Neural progenitor cell (in vitro differentiated cells): ENCODE measurements at regions not wholly inside any gene's neighbourhood (a gene's known extent, or its start where the extent isn't known, plus 50 kb on each side); places are given as distances from the start of the nearest gene placed in this dataset.

Experiments used
- CTCF ChIP-seq: fragments of 200-600 bp; sonication (generic); IDR thresholded peaks from 2 replicates; pipeline ENCODE4 v1.5.1; 2017; ENCODE audit warnings: antibody characterized with exemption, mild to moderate bottlenecking
- EZH2phosphoT487 ChIP-seq: fragments of 200-600 bp; sonication (generic); IDR thresholded peaks from 2 replicates; pipeline ENCODE4 v1.6.1; 2017; ENCODE audit warnings: antibody characterized with exemption

DNA sequence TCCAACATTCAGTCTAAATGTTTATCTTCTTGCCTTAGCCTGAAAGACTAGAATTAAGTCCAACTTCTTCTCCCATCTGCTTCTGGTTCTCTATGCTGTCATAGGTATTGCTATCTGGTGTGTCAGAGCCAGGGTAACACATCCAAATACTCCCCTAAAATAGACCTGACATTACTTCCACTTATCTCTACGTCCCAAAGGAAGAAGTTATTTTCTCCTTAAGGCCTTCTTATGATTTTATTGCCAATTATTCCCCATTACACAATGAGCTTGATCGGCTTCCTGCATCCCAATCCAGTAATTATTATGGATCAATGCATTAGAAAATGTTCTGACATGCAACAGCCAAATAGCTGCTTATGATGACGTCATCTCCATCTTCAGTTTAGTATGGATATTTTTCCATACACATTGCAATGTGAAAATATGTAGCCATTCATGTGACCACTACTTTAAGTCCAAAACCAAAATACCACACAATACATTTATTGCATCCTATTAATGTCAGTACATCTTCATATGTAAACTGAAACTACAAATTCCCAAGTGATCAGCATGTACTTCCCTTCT is 555.5 kb downstream of the MAT2B start:
- no peak for TF ChIP-seq CTCF
- TF ChIP-seq EZH2phosphoT487: no peak
